ENCODE measurements at regions not wholly inside any gene's neighbourhood (a gene's known extent, or its start where the extent isn't known, plus 50 kb on each side); places are given as distances from the start of the nearest gene placed in this dataset.
A peak's percentile ranks its signal among the peaks of the same experiment; 100 is the strongest.

DNA sequence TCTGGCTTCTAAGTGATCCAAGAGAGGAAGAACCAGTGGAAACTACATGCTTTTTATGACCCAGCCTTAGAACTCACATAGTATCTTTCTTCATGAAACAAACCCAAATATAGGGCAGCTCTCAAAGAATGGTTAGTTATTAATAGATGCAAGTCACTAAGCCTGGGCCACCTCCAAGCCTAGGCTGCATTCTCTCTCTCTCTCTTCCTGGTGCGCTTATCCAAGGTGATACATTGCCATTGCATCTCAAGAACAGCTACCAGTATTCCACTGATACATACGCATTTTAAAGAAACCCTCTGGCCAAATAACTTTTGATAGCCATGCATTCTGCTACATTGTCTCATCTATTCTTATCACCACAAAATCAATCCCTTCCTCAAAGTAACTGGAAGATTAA, 455.6 kb upstream of the ADGRL2 start:
- Histone ChIP-seq H2AFZ (ENCODE audit: low read length) (no peak overlapping the region), H3K9me3 (ENCODE audit: insufficient read depth in 2 of 2, low read depth in 1 of 2, low read length in 1 of 2) (no peaks in the 10 kb centered on the region), H3K4me1 (replicated peaks in 1 of 4; ENCODE audit: control insufficient read depth in 3 of 4, insufficient read depth in 4 of 4, low read length in 3 of 4) (peaks cover 0 to 21% (median 9%) of the 10 kb centered on the region in 4 experiments; a peak in 4 of 7 replicates), H3K23me2 (ENCODE audit: low read depth, low read length) (no peaks in the 10 kb centered on the region), H2BK5ac (ENCODE audit: low read depth, low read length) (no peak overlapping the region), H4K20me1 (replicated peaks in 1 of 2; ENCODE audit: control insufficient read depth in 1 of 2, insufficient read depth in 2 of 2, low read length in 2 of 2) (no peaks in the 10 kb centered on the region), H2BK20ac (ENCODE audit: low read length) (no peak overlapping the region; the same call in 1 of the 2 replicates), H3K9ac (replicated peaks in 1 of 4; ENCODE audit: extremely low read depth in 1 of 4, low read depth in 3 of 4, low read length in 3 of 4) (no peak overlapping the region), H3K4me2 (ENCODE audit: insufficient read depth in 1 of 2, low read depth in 2 of 2, low read length in 2 of 2) (no peak overlapping the region), H2BK15ac (ENCODE audit: low read length) (no peak overlapping the region), H2BK12ac (ENCODE audit: low read depth, low read length) (0 out of 2 replicates have a peak overlapping the region, but pooled peaks have one; percentile 40), H2AK5ac (ENCODE audit: low read depth, low read length) (no peak overlapping the region), H3K27ac (ENCODE audit: low read depth, low read length) (no peak overlapping the region), H4K5ac (ENCODE audit: insufficient read length, low read depth, low read length) (no peak overlapping the region), H3K23ac (ENCODE audit: insufficient read length) (no peak overlapping the region), H3K4ac (replicated peaks; ENCODE audit: insufficient read length, low read depth, low read length) (no peak overlapping the region), H3K14ac (ENCODE audit: insufficient read length) (no peak overlapping the region), H3K36me3 (ENCODE audit: control insufficient read depth in 2 of 4, insufficient read depth in 4 of 4, low read length in 3 of 4) (no peaks in the 10 kb centered on the region), H4K91ac (replicated peaks; ENCODE audit: insufficient read length, low read length) (peak overlapping the region; percentile 49), H3K27me3 (replicated peaks in 1 of 4; ENCODE audit: control insufficient read depth in 3 of 4, extremely low read depth in 1 of 4, insufficient read depth in 3 of 4, low read length in 3 of 4) (peaks cover 0 to 2% (median 0%) of the 10 kb centered on the region in 4 experiments; a peak in 1 of 7 replicates), H3K56ac (replicated peaks; ENCODE audit: insufficient read length, low read depth, low read length) (no peak overlapping the region), H3K18ac (ENCODE audit: extremely low read depth, low read length) (no peak overlapping the region), H4K8ac (ENCODE audit: extremely low read depth, insufficient read depth, low read length) (no peak overlapping the region), H2BK120ac (replicated peaks; ENCODE audit: low read depth, low read length) (peak overlapping the region; percentile 56), H3K4me3 (ENCODE audit: extremely low read depth in 1 of 4, insufficient read depth in 2 of 4, low read depth in 3 of 4, low read length in 4 of 4) (no peak overlapping the region), H3K79me2 (ENCODE audit: control insufficient read depth in 1 of 2, insufficient read depth in 2 of 2, low read length in 2 of 2) (no peaks in the 10 kb centered on the region), H3K79me1 (ENCODE audit: low read depth, low read length) (no peaks in the 10 kb centered on the region)
- WGBS, 2 experiments (ENCODE audit: extremely low coverage in 1 of 2, insufficient coverage in 1 of 2, insufficient read length in 1 of 2, insufficient replicate concordance in 2 of 2, low coverage in 1 of 2, low lambda C conversion rate in 2 of 2, missing lambda C conversion rate in 1 of 2): 96% methylated on average over 2 of the region's 2 CpGs; no CpG with 5 or more reads in 1 of the 2 experiments
- FAIRE-seq: no peak
- CTCF ChIA-PET (ENCODE audit: partially characterized antibody): interaction anchor here (0.6 kb wide), 1 partner anchor 1374 kb away, joined by 3 read pairs; no protein-coding TSS in a partner anchor
- DNase-seq (ENCODE audit: low read depth in 1 of 2, low spot score in 2 of 2): no peak
- POLR2A ChIA-PET (ENCODE audit: partially characterized antibody): no interaction called here
- TF ChIP-seq YY1 (IDR thresholded peaks at IDR 0.05; ENCODE audit: low read depth, low read length): no peak
- no peak for TF ChIP-seq CREB1 (IDR thresholded peaks at IDR 0.05)

Measured in H1 (cell line).